ENCODE measurements at regions not wholly inside any gene's neighbourhood (a gene's known extent, or its start where the extent isn't known, plus 50 kb on each side); places are given as distances from the start of the nearest gene placed in this dataset.

DNA sequence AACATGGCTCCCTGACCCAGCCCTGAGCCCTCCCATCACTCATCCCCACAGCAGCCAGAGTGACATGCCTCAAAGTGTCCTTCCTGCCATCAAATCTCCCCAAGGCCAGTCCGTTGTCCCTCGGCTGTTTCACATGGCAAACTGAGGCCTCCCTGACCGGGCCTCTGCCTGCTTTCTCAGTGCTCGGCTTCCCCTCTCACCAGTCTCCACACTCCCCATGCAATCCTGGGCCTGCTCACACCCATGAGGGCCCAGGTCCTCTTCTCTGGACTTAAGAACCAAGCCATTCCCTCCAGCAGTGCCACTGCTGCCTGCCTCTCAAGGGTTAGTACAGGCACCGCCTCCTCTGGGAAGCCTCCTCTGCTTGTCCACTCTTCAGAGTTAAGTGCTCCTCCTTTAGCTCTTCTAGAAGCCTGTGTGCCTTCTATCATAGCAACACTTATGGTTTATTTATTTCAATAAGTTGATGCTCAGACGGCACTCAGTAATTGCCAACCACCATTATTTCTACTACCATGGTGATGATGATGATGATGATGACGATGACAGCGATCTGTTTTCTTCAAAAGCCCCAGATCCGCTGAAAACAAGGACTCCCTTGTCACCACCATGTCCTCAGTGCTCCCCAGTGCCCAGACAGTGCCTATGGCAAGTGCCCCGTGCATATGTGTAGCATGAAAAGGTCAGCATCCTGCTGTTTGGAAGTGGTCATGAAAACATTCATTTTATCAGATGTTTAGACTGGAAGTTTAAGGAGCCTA lies 449.0 kb downstream of the CDH26 start:
- no peak overlapping the region for H3K4me3 ChIP-seq (ENCODE audit: low read depth, low read length)
- H3K27ac ChIP-seq (ENCODE audit: low read depth, low read length): no peak overlapping the region
- no peaks in the 10 kb centered on the region for H3K4me1 ChIP-seq (ENCODE audit: control insufficient read depth, insufficient read depth, low read length)
- H3K9me3 ChIP-seq (ENCODE audit: control insufficient read depth, insufficient read depth, low read length): no peaks in the 10 kb centered on the region
- no peaks in the 10 kb centered on the region for H3K27me3 ChIP-seq (ENCODE audit: control insufficient read depth, insufficient read depth, low read length)
- no peaks in the 10 kb centered on the region for H3K36me3 ChIP-seq (ENCODE audit: control insufficient read depth, insufficient read depth, low read length)
- WGBS (ENCODE audit: insufficient coverage): 61% methylated on average over 4 of the region's 10 CpGs
- DNase-seq (ENCODE audit: low read depth in 4 of 6, low spot score in 6 of 6): no peak

- WGBS (ENCODE audit: insufficient coverage): no CpG with 5 or more reads among the region's 1 CpG
- DNase-seq (ENCODE audit: low read depth in 4 of 6, low spot score in 6 of 6): no peak
- Histone ChIP-seq H3K36me3 (ENCODE audit: control insufficient read depth, insufficient read depth, low read length) (no peaks in the 10 kb centered on the region), H3K27ac (ENCODE audit: low read depth, low read length) (no peak overlapping the region), H3K4me3 (ENCODE audit: low read depth, low read length) (no peak overlapping the region), H3K4me1 (ENCODE audit: control insufficient read depth, insufficient read depth, low read length) (no peaks in the 10 kb centered on the region), H3K27me3 (ENCODE audit: control insufficient read depth, insufficient read depth, low read length) (no peaks in the 10 kb centered on the region), H3K9me3 (ENCODE audit: control insufficient read depth, insufficient read depth, low read length) (no peaks in the 10 kb centered on the region)
These were observed 449.7 kb downstream of the CDH26 start for GRCh38 chr20:60407938-60408337.

- no peak overlapping the region for H3K4me3 ChIP-seq (ENCODE audit: low read depth, low read length)
- no peak overlapping the region for H3K27ac ChIP-seq (ENCODE audit: low read depth, low read length)
These were observed 450.2 kb downstream of the CDH26 start for GRCh38 chr20:60408435-60408834.

DNA sequence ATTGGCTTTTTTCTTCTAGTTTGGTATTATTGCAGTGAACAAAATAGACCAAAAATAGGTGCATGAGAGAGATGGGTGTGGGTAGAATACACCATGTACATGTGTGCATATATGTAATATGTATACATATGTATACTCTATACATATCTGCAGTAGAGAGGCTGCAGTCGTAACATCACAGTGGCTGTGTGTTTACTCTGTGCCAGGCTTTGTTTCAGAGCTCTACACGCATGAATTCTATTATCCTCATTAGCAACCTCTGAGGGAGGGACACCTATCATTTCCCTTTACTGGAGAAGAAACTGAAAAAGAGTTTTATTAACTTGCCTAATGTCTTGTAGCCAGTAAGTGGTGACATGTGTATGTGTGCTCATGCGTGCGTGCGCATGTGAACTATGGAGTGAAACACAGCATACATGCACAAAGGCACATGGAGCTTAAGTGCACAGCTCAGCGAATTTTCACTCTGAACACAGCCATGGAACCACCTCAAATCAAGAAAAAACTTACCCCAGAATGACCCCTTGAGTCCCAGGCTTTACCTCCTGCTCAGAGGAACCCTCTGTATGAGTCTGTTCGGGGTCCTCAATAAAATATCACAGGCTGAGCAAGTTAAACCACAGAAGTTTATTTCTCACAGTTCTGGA lies 452.5 kb downstream of the CDH26 start:
- Histone ChIP-seq H3K36me3 (ENCODE audit: control insufficient read depth, insufficient read depth, low read length) (no peaks in the 10 kb centered on the region), H3K4me1 (ENCODE audit: control insufficient read depth, insufficient read depth, low read length) (no peaks in the 10 kb centered on the region), H3K4me3 (ENCODE audit: low read depth, low read length) (no peak overlapping the region), H3K9me3 (ENCODE audit: control insufficient read depth, insufficient read depth, low read length) (no peaks in the 10 kb centered on the region), H3K27me3 (ENCODE audit: control insufficient read depth, insufficient read depth, low read length) (no peaks in the 10 kb centered on the region), H3K27ac (ENCODE audit: low read depth, low read length) (no peak overlapping the region)
- DNase-seq (ENCODE audit: low read depth in 4 of 6, low spot score in 6 of 6): no peak
- WGBS (ENCODE audit: insufficient coverage): 93% methylated on average over 4 of the region's 7 CpGs

More at GRCh38 chr20:60408435-60408834, 450.2 kb downstream of the CDH26 start:
- no peak for DNase-seq (ENCODE audit: low read depth in 4 of 6, low spot score in 6 of 6)
- 77% methylated on average over 3 of the region's 4 CpGs for WGBS (ENCODE audit: insufficient coverage)
- Histone ChIP-seq H3K9me3 (ENCODE audit: control insufficient read depth, insufficient read depth, low read length) (no peaks in the 10 kb centered on the region), H3K36me3 (ENCODE audit: control insufficient read depth, insufficient read depth, low read length) (no peaks in the 10 kb centered on the region), H3K4me1 (ENCODE audit: control insufficient read depth, insufficient read depth, low read length) (no peaks in the 10 kb centered on the region), H3K27me3 (ENCODE audit: control insufficient read depth, insufficient read depth, low read length) (no peaks in the 10 kb centered on the region)

DNA sequence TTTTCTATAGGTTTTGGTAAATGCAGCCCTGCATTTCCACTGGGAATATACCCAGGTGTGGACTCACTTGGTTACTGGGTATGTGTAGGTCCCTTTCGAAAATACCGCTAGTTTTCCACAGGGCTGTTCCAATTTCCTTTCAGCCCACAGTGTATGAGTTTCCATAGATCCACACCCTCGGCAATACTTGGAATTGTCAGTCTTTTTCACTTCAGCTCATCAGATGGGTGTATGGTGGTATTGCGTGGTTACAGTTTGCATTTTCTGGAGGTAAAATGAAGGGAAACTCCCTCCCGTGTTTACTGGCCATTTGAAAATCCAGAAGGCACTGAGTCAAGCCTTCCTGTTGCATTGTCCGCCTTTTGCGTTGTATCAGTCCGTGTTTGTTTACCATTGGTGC lies 453.6 kb downstream of the CDH26 start:
- WGBS (ENCODE audit: insufficient coverage): 100% methylated on average over 4 of the region's 8 CpGs

DNA sequence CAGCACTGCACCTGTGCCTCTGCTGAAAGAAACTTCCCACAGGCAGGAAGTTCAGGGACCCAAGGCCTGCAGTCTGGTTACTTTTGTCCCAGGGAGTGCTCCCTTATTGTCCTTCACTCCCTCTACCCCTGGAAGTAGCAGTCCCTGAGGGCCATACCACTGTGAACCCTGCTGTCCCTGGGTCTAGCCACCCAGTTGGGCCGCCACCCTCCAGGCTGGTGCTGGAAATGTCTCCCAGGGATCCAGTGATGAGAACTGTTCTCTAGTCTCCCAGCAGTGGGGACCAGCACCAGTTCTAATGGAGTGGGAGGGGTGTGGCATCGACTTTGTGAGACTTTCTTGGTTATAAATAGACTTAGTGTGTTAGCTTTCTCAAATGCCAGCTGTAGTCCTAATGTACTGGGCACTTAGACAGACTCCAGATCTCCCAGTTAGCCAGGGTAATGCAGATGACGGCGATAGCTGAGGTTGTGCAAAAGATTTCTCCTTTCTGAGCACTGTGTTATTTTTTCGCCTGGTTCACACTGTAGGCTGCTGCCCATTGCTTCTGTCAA lies 462.5 kb downstream of the CDH26 start:
- H3K4me1 ChIP-seq (ENCODE audit: control insufficient read depth, insufficient read depth, low read length): no peaks in the 10 kb centered on the region
- 88% methylated on average over 5 of the region's 5 CpGs for WGBS (ENCODE audit: insufficient coverage)
- no peak overlapping the region for H3K27ac ChIP-seq (ENCODE audit: low read depth, low read length)
- H3K9me3 ChIP-seq (ENCODE audit: control insufficient read depth, insufficient read depth, low read length): no peaks in the 10 kb centered on the region
- H3K27me3 ChIP-seq (ENCODE audit: control insufficient read depth, insufficient read depth, low read length): no peaks in the 10 kb centered on the region
- DNase-seq (ENCODE audit: low read depth in 4 of 6, low spot score in 6 of 6): no peak
- no peak overlapping the region for H3K4me3 ChIP-seq (ENCODE audit: low read depth, low read length)
- no peaks in the 10 kb centered on the region for H3K36me3 ChIP-seq (ENCODE audit: control insufficient read depth, insufficient read depth, low read length)

More for the DNA sequence above, 453.6 kb downstream of the CDH26 start:
- Histone ChIP-seq H3K4me3 (ENCODE audit: low read depth, low read length) (no peak overlapping the region), H3K27me3 (ENCODE audit: control insufficient read depth, insufficient read depth, low read length) (no peaks in the 10 kb centered on the region), H3K4me1 (ENCODE audit: control insufficient read depth, insufficient read depth, low read length) (no peaks in the 10 kb centered on the region), H3K27ac (ENCODE audit: low read depth, low read length) (no peak overlapping the region), H3K36me3 (ENCODE audit: control insufficient read depth, insufficient read depth, low read length) (no peaks in the 10 kb centered on the region), H3K9me3 (ENCODE audit: control insufficient read depth, insufficient read depth, low read length) (no peaks in the 10 kb centered on the region)
- no peak for DNase-seq (ENCODE audit: low read depth in 4 of 6, low spot score in 6 of 6)

DNA sequence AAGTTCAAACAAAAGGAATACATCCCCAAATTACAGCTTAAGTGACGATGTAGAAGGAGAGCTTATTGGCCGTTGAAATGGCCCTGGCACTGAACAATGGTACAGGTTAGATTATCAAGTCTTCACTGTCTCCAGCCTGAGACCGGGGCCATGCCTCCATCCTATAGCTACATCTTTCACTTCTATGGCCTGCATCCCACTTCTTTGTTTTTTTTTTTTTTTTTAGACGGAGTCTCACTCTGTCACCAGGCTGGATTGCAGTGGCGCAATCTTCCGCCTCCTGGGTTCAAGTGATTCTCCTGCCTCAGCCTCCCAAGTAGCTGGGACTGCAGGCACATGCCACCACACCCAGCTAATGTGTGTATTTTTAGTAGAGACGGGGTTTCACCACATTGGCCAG lies 464.6 kb downstream of the CDH26 start:
- Histone ChIP-seq H3K4me1 (ENCODE audit: control insufficient read depth, insufficient read depth, low read length) (no peaks in the 10 kb centered on the region), H3K27me3 (ENCODE audit: control insufficient read depth, insufficient read depth, low read length) (no peaks in the 10 kb centered on the region), H3K27ac (ENCODE audit: low read depth, low read length) (no peak overlapping the region), H3K36me3 (ENCODE audit: control insufficient read depth, insufficient read depth, low read length) (no peaks in the 10 kb centered on the region), H3K4me3 (ENCODE audit: low read depth, low read length) (no peak overlapping the region), H3K9me3 (ENCODE audit: control insufficient read depth, insufficient read depth, low read length) (no peaks in the 10 kb centered on the region)
- WGBS (ENCODE audit: insufficient coverage): 93% methylated on average over 5 of the region's 7 CpGs
- no peak for DNase-seq (ENCODE audit: low read depth in 4 of 6, low spot score in 6 of 6)

GRCh38 chr20:60424267-60424902 lies 466.2 kb downstream of the CDH26 start:
- no peak for DNase-seq (ENCODE audit: low read depth in 4 of 6, low spot score in 6 of 6)
- 70% methylated on average over 3 of the region's 4 CpGs for WGBS (ENCODE audit: insufficient coverage)

DNA sequence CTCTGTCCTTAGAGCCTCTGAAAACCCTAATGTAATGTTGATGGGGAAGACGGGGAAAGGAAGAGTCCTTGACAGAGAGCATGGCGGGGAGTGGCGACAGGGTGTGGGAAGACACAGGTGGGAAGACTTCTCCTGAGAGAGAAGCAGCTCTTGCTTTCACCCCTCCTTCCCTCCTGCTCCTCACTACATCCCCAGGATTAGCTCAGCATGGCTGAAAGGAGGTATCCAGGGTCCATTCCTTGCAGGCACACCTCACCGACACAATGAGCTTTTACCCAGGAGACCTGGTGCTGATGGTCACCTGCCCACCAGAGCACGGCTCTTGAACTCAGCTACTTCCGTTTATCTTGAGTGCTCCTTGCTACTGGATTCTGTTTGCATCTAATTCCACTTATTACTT lies 469.3 kb downstream of the CDH26 start:
- Histone ChIP-seq H3K36me3 (ENCODE audit: control insufficient read depth, insufficient read depth, low read length) (no peaks in the 10 kb centered on the region), H3K27me3 (ENCODE audit: control insufficient read depth, insufficient read depth, low read length) (no peaks in the 10 kb centered on the region), H3K9me3 (ENCODE audit: control insufficient read depth, insufficient read depth, low read length) (no peaks in the 10 kb centered on the region), H3K4me1 (ENCODE audit: control insufficient read depth, insufficient read depth, low read length) (no peaks in the 10 kb centered on the region), H3K27ac (ENCODE audit: low read depth, low read length) (no peak overlapping the region), H3K4me3 (ENCODE audit: low read depth, low read length) (no peak overlapping the region)
- DNase-seq (ENCODE audit: low read depth in 4 of 6, low spot score in 6 of 6): no peak
- 100% methylated on average over 4 of the region's 6 CpGs for WGBS (ENCODE audit: insufficient coverage)

More at GRCh38 chr20:60424267-60424902, 466.2 kb downstream of the CDH26 start:
- Histone ChIP-seq H3K36me3 (ENCODE audit: control insufficient read depth, insufficient read depth, low read length) (no peaks in the 10 kb centered on the region), H3K4me3 (ENCODE audit: low read depth, low read length) (no peak overlapping the region), H3K27me3 (ENCODE audit: control insufficient read depth, insufficient read depth, low read length) (no peaks in the 10 kb centered on the region), H3K4me1 (ENCODE audit: control insufficient read depth, insufficient read depth, low read length) (no peaks in the 10 kb centered on the region), H3K9me3 (ENCODE audit: control insufficient read depth, insufficient read depth, low read length) (no peaks in the 10 kb centered on the region), H3K27ac (ENCODE audit: low read depth, low read length) (no peak overlapping the region)
